RCC 7860 (cell line): ENCODE measurements at regions not wholly inside any gene's neighbourhood (a gene's known extent, or its start where the extent isn't known, plus 50 kb on each side); places are given as distances from the start of the nearest gene placed in this dataset.

ENCODE experiments used
- DNase-seq: peaks from one replicate; pipeline ENCODE4 v3.0.0-alpha.2; 2015; ENCODE audit warnings: low spot score
- FAIRE-seq: peaks from 2 replicates; lab custom pipeline; 2012; peaks lifted over from hg19 to GRCh38; lab: Jason Lieb, UNC

DNA sequence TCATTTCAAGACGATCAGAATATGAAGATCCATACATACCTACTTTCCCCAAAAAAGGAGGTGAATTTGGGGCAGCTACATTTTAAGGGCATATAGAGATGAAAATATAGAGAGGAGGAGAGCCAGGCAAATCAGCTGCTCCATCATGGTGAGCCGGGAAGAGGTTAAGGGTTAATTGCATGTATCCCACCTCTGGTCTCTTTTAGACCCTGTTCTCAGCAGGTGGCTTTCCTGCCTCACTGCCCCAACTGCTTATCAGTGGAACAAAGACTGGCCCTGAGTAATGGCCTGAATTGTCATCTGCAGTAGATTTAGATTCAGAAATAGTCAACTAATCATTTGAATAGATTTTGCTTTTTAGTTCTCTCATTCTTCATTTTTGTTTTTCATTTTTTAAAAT, 206.6 kb downstream of the SPRY2 start:
- FAIRE-seq, result no peak
- DNase-seq, result no peak

DNA sequence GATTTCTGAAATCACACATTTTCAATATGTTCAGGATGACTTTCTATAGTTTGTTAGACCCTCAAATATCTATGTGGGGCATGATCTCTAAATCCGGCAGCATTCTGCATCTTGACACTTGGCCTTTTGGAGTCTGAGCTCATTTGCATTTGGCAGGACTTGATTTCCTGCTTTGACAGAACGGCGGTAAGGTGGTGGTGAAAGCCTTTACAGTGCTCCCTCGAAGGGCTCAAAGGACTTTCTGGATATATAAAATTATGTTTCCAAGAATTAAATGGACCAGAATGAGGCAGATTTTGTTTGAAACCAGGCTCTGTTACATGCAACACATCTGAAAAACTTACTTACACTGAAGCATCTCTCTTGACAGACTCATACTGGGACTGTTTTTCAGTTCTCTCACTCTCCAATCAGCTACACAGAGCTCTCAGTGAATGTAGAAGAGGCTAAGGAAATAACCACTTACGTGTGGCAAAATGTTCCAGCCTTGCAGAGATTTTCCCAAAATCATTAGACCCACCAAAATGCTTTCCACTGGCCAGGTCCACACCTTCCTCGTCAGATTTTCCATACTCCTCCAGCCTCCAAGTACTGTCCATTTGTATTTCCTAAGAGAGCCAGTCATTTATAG, 207.2 kb downstream of the SPRY2 start:
- no peak for FAIRE-seq

DNA sequence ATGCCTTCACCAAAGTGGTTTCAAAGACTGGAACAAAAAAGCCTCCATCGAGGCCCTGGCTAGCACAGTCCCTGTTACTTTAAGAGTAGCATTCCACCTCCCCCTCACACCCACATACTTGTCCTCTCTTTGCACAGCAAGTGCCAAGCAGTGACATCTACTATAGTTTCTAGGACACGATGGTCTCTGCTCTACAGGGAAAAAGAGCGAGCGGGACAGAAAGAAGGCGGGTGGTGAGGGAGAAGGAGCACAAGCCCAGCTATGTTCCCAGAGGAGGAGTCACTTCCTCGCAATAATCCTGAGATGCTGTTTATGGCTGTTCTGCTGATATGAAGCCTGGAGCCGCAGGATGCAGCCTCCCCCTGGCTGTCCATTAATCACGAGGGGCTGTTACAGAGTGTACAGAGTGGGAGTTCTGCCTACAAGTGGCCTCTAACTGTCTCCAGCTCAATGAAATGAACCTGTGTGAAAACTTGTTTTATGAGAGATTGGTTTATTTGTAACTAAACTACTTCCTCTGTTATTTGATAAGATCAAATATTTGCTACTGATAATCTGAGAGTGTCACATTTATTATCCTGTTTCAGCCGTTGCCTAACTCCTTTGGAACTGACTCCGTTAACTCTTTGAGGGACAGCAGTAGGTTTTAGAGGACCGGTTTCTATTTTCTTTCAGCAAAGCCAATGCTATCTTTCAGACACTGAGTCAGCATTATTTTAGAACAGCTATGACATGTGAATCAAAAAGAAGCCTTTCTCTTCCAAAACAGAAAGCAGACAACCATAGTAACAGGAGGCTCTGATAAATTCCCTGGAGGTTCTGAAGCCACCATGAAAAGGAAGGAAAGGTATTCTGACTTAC, 208.0 kb downstream of the SPRY2 start:
- no peak for DNase-seq
- no peak for FAIRE-seq

More for the DNA sequence above, 207.2 kb downstream of the SPRY2 start:
- no peak for DNase-seq

DNA sequence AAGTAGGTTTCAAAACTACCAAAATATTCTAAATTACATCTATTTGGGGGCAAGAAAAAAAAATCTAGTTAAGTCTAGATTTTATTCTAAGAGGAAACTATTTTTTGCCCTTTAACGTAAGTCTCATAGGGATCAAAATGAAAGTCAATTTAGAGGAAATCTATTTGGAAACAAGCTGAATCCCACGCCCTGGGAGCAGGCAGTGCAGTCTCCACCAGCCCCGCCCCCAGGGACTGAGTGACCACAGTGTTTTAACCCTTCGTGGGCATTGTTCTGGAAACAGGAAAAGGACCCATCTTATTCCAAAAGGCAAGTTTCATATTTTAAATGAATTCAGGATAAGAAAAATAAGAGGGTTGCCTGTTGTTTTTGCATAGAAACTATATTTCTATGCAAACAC, 209.7 kb downstream of the SPRY2 start:
- FAIRE-seq, result peak; percentile 59
- peak; percentile 6 for DNase-seq

DNA sequence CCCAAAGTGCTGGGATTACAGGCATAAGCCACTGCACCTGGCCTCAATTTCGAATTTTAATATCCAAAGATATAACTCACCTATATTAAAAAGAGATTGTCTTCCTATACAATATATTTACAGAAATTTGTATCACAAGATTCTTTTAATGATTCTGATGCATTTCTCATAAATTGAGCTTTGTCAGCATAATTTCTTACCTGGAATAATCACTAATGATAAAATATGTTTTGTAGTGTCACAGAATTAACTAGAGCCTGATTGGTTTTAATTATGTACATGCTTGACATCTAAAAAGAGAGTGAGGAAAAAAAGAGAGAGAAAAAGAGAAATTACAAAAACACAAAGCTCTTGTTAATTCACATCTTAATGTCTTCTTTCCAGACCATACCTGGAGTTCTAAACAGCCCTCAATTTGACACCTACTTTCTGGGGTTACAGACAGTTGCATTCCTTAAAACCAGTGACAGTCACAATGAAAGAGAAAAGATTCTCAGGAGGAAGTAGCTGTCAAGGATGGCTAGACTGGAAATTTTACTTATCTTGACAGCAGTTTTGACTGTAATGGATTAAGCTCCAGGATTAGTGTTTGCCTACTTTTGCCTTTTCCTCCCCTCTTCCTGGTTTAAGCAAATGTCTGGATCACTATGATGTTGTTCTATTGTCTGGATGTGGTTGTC, 214.4 kb downstream of the SPRY2 start:
- no peak for FAIRE-seq

DNA sequence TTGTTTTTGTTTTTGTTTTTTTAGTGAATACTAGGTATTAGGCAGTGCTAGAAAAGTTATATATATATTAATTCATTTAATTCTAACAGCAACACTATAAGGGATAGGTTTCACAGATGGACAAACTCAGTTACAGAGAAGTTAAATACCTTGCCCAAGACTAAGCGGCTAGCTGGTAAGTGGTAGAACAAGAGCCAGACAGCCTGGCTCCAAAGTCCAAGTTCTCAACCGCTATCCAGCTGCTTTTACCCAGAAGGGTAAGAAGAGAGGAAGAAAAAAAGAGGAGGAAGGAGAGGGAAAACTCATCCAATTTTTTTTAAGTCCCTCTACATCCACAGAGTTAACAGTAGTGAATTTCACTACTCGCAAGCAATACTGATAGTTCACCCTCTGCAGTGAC, 217.0 kb downstream of the SPRY2 start:
- no peak for DNase-seq
- FAIRE-seq, result no peak

More for the DNA sequence above, 214.4 kb downstream of the SPRY2 start:
- DNase-seq, result no peak

DNA sequence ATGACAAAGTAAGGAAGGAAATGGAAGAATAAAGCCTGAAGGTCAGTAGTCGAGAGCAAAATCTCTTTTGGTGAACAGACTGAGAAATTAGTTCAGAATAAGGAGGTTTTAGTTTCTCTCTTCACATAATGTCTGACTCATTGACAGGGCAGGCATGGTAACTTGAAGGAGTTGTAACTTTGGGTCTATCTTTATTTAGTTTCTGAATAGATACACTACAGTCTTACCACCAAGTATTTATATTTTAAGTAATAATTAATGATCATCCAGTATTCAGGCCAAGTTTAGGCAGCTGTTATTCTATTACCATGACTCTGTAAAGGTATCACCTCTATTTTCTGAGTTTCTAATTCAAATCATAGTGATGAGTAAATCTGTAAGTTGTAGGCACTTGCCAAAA, 219.9 kb downstream of the SPRY2 start:
- FAIRE-seq (no peak), DNase-seq (no peak)

DNA sequence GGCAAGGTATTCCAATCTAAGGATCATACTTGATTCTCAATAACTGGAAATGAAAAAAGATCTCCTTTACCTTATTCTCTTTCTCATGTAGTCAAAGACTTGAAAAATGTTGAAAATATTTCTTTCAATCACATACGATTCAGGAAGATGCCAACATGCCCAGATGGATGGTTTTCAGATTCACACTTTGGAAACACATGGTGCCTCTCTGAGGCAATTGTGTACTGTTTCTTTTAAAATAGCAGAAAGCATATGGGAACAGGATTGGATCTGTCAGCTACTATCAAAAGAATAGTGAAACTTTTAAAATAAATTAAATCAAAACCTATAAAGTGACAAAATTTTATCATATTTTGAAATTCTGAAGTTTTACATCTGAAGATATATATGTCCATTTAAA, 222.4 kb downstream of the SPRY2 start:
- DNase-seq, result no peak
- FAIRE-seq, result no peak

DNA sequence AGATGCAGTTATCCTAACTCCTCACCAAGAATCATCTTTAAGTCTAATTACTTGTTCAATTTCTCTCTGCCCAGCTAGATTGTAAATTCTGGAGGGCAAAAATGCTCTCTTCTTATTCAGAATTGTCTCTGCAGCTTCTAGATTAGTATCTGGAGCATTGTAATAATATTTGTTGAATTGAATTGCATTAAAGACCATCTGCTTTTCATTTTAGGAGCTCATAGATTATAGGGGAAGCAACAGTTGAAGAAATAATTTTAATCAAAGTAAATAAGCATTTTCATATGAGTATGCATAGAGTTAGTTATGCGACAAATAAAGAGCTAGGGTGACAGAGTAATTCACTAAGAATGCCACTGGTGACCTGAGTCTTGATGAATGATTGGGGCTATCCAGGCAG, 222.8 kb downstream of the SPRY2 start:
- FAIRE-seq, result no peak
- DNase-seq, result no peak

DNA sequence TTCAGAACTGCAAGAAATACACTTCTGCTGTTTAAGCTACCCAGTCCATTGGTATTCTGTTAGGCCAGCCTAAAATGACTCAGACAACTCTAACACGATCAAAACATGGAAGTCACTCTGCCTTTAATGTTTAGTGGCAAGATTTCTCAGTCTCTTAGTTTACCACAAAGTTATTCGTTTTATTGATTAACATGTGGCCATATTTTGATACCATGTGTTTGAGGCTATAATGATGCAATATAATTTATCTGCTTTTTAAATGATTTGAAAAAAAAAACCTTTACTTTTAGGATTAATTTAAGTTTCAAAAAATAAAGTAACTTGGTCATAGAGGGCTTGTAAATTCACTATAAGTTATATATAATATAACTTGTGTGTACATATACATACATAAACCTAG, 223.4 kb downstream of the SPRY2 start:
- FAIRE-seq (no peak), DNase-seq (no peak)

DNA sequence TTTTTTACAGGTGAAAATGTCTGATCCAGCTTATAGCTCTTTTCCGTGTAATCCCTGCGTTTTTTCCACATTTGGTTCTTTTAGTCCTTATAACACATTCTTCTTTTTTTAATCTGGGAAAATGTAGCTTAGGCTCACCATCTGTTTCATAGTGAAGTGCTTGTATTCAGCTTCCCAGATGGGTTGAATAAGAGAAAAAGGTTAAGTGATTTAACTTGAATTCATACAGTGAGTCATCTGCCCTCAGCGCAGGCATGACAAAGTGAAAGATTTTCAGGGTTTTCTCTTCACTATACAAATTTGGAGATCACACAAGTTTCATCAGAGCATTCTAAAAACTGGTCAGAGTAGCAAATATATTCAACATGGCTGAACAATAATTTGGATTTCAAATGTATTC, 224.8 kb downstream of the SPRY2 start:
- DNase-seq, result no peak
- FAIRE-seq, result peak; percentile 49

DNA sequence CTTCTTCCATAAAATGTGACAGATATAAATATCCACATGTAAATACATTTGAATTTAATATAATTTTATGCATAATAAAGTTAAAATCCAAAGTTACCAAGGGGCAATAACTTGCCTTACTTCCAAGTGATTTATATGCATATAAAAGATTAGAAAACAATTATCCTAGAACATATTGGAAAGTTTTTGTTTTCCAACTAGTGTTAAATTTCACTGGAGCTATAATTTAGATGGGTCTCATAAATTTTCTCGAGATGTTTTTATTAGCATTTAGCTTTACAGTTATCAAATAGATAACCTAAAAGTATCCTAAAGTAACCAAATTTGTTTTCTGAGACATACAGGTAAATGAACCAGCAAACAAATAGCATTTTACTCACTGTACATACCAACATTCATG, 225.3 kb downstream of the SPRY2 start:
- DNase-seq (no peak), FAIRE-seq (no peak)

DNA sequence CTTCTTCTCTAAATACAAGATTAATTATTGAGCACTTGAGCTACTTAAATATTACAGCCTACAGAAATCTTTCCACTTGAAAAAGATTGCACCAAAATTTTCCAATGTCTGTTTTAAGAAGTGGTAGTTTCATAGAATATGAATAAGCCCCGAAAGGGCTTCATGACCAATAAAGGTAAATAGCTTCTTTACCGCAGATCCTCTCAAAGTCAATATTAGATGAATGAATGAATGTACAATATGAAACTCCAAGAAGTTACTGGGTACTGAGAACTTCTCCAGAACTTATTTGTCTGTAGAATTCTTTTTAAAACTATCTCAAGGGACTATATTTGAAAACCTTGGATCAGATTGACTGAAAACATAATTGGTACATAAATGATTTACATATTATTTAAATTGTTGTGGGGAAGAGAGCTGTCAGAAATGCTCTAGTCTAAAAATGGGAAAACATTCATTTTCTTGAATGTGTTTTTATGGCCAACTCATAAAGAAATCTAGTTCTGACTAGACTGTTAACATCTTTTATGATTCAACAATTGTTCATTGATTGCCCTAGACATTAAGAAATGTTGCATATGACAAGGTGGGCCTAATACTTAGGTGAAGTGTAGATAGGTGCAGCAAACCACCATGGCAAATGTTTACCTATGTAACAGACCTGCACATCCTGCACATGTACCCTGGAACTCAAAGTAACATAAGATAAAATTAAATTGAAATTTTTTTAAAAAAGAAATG, 227.0 kb downstream of the SPRY2 start:
- FAIRE-seq (no peak), DNase-seq (no peak)

DNA sequence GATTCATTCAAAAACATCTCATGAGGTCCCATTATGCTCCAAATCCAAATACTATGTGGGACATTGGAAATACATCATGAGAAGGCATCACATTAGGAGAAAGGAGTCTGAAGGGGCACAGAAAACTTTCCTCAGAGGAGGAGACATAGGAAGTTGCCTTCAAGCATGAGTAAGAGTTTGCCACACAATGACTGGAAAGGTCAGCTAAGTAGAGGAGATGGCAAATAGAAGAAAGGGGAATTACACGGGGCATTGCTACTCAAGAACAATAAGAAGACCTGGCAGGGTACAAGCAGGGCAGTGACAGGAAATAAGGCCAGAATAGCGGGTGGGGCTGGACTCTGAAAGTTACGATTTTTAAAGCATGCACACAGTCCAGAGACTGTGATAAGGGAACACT, 231.6 kb downstream of the SPRY2 start:
- no peak for FAIRE-seq

DNA sequence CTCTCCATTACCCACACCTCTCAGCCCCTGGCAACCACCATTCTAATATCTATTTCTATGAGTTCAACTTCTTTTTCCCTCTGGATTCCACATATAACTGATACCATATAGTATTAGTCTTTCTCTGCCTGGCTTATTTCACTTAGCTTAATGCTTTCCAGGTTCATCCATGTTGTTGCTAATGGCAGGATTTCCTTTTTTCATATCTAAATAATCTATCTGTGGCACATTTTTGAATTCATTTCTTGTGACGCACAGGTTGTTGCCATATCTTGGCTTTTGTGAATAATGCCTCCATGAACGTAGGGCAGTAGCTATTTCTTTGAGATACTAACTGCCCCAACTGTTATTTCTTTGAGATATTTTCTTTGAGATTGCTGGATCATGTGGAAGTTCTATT, 235.6 kb downstream of the SPRY2 start:
- FAIRE-seq (no peak), DNase-seq (no peak)

More for the DNA sequence above, 231.6 kb downstream of the SPRY2 start:
- no peak for DNase-seq

DNA sequence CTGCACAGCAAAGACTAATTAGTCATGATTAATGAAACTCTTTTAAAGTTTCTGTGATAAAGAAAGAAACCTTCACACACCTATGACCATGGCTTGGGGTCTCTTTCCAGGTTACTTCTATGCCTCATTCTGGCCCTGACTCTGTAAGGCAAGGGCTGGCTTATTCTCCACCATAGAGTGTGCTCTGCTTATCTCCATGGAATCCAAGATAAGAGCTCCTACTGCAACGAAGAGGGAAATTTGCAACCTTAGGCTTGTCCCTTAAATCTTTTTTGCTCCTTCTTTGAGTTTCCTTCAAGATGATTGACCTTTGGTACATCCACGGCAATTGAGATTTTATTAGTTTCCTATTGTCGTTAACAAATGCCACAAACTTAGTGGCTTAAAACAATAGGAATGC, 239.9 kb downstream of the SPRY2 start:
- FAIRE-seq, result no peak
- no peak for DNase-seq

DNA sequence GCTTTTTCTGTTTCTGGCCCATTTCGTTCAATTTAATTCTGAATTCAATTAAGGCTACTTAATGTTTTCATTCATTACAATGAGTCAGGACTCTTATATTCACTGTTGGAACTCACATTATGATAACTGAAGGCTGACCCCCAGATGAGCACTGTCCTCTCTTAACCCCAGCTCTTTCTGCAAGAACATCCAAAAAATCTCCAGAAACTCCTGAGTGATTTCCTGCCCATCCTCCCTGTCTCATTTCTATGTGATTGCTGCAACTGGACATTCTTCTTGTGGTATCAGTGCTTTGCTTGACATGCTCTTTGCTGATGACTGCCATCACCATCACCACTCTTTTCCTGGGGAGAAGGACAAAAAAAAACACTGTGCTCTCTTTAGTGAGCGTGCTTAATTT, 240.3 kb downstream of the SPRY2 start:
- DNase-seq, result no peak
- no peak for FAIRE-seq

DNA sequence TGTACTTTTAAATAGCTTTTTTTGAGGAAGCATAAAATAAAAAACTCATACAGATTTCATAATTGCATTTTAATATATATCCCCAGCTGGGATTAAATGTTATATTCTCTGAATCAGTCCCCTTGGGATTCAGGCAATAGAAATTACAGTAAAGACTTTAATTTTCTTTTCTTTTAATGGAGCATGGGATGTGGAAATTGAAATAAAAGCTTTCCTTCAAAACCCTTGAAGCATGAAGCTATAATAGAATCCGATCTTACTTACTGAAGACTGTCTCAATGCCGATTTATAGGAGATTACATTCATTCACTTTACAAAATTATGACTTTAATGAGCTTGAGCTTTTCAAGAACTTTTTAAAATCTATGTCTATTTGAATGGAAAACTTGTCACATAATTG, 243.4 kb downstream of the SPRY2 start:
- FAIRE-seq (no peak), DNase-seq (no peak)

DNA sequence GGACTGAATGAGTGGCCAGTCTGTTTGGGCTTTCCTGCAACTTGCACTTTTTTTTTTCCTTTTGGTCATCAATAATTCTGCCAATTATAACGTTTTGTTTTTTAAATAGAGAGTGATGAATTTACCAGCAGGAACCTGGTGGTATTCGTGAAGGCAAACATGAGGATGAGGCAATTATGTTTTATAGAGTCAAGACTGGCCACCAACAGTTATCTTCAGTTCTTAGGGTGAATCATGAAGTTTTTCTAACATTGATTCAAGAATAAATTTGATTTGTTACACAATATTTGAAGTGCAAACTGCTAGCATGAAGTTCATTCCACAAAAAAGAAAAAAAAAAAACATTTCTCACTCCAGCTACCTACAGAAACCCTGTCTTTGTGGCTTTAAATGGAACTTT, 244.5 kb downstream of the SPRY2 start:
- DNase-seq (no peak), FAIRE-seq (no peak)

DNA sequence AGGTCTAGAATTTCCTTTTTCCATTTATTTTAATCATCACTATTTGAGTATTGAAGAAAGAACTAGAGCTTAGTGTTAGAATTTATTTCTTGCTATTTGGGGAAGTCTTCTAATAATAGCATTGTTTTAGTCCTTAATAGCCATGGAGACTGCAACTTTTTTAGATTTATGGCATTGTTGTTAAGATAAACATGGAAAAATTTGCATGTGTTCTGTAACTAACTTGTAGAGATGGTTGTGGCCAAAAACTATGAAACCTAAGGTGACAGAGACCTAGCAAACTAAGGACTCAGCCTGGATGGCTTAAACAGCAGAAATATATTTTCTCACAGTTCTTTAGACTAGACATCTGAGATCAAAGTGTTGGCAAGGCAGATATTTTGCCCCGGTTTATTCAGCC, 246.4 kb downstream of the SPRY2 start:
- DNase-seq (no peak), FAIRE-seq (no peak)

DNA sequence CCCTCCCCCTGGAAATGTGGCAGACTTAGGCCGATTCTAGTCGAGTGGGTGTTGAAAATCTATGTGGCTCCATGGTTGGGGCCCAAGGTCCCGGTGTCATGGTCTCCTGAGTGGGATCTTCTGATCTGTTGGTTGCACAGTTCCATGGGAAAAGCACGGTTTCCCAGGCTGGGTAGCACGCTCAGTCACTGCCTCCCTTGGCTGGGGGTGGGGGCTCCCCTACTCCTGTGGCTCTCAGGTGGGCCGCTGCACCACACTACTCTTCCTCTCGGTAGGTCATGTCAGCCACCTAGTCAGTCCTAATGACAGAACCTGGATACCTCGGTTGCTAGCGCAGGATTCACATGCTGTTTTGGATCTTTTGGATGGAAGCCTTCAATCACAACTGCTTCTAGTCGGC, 247.0 kb downstream of the SPRY2 start:
- FAIRE-seq, result no peak

More for the DNA sequence above, 247.0 kb downstream of the SPRY2 start:
- DNase-seq, result no peak
